Activated naive CD4-positive, alpha-beta T cell treated with anti-CD3 and anti-CD28 coated beads for 36 hours (primary cell): ENCODE measurements at regions not wholly inside any gene's neighbourhood (a gene's known extent, or its start where the extent isn't known, plus 50 kb on each side); places are given as distances from the start of the nearest gene placed in this dataset.

ENCODE experiments used
- CTCF ChIA-PET: fragments of 350-600 bp; sonication (Branson Sonifier 250); formaldehyde crosslinking; loops from one replicate; lab custom pipeline; 2021; ENCODE audit warnings: antibody characterized with exemption; lab: Charles Lee
- DNase-seq: peaks from one replicate; pipeline ENCODE4 v3.0.0-alpha.2; 2020
- H3K27ac Mint-ChIP-seq: one replicate; pipeline ENCODE4 v1.8.0; 2021; ENCODE audit warnings: mild to moderate bottlenecking, mixed read lengths
- H3K27me3 Mint-ChIP-seq: one replicate; pipeline ENCODE4 v1.8.0; 2021; ENCODE audit warnings: low read depth, mixed read lengths
- H3K36me3 Mint-ChIP-seq: one replicate; pipeline ENCODE4 v1.8.0; 2021; ENCODE audit warnings: low read depth, mixed read lengths
- H3K4me1 Mint-ChIP-seq: one replicate; pipeline ENCODE4 v1.8.0; 2021; ENCODE audit warnings: low read depth, mixed read lengths
- H3K4me3 Mint-ChIP-seq: one replicate; pipeline ENCODE4 v1.8.0; 2021; ENCODE audit warnings: mild to moderate bottlenecking, moderate library complexity, mixed read lengths
- H3K9me3 Mint-ChIP-seq: one replicate; pipeline ENCODE4 v1.8.0; 2021; ENCODE audit warnings: mixed read lengths
- intact Hi-C: fragments of 100-400 bp; cut with micrococcal nuclease; formaldehyde crosslinking; loops from one replicate; pipeline ENCODE4 v1.15.1; 2023

DNA sequence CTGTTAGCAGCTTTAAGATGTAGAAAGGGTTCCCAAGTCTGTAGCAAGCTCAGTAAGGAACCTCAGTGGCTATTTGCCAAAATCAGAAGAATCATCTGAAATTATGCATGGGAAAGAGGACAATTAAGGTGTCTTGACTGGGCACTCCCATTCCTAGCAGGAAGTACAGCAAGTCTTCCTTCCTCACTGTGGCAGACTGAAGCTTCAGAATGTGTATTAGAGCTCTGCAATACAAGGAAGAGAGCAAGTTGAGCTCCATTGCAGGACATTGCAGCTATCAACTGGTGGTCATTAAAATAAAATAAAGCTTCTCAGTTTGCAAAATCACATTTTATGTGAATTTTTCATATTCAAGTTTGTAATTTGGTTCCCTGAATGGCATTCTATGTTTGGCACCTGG is 200.5 kb upstream of the CHAC2 start:
- no peaks in the 10 kb centered on the region for H3K9me3 Mint-ChIP-seq
- intact Hi-C loops = no loop called here
- CTCF ChIA-PET = no interaction called here

DNA sequence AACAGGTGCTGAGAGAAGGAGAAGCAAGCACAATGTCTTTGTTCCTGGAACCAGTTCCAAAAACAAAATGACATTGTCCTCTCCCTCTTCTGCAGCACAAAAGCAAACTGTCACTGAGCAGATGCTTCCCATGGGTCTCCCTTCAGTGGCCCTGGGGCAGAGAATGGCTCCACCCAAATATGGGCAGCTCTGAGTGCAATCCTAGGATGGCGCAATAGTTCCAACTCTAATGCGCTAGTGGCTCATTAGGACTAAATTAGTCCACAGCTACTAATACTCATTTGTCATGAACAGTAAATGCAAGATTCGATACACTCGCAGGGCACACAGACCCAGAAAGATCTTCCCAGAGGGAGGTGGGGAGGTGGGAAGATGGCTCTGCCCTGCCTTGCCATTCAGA is 205.2 kb upstream of the CHAC2 start:
- Mint-ChIP-seq H3K4me1 (no peaks in the 10 kb centered on the region), H3K36me3 (no peaks in the 10 kb centered on the region), H3K27me3 (no peaks in the 10 kb centered on the region), H3K27ac (no peak overlapping the region), H3K4me3 (no peak overlapping the region), H3K9me3 (no peaks in the 10 kb centered on the region)
- CTCF ChIA-PET = no interaction called here
- intact Hi-C loops = no loop called here
- DNase-seq = no peak

More for the DNA sequence above, 200.5 kb upstream of the CHAC2 start:
- Mint-ChIP-seq H3K4me3 (no peak overlapping the region), H3K36me3 (no peaks in the 10 kb centered on the region), H3K27ac (no peak overlapping the region), H3K27me3 (no peaks in the 10 kb centered on the region), H3K4me1 (no peaks in the 10 kb centered on the region)
- no peak for DNase-seq

DNA sequence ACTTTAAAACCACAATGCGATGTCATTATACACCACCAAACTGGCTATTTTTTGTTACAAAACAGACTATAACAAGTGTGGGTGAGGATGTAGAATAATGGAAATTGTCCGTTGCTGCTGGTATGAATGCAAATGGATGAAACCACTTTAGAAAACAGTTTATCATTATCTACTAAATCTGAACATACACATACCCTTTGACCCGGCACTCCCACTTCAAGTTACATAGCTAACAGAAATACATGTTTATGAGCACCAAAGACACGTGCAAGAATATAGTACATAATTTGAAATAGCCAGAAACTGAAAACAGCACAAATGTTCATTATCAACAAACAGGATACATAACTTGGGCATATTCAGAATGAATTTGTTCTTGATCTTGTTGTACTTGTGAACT is 206.4 kb upstream of the CHAC2 start:
- intact Hi-C loops = no loop called here
- Mint-ChIP-seq H3K9me3 (peaks cover 3% of the 10 kb centered on the region), H3K27ac (no peak overlapping the region), H3K36me3 (no peaks in the 10 kb centered on the region), H3K4me1 (no peaks in the 10 kb centered on the region), H3K4me3 (no peak overlapping the region), H3K27me3 (peaks cover 2% of the 10 kb centered on the region)
- CTCF ChIA-PET = no interaction called here
- DNase-seq = no peak

DNA sequence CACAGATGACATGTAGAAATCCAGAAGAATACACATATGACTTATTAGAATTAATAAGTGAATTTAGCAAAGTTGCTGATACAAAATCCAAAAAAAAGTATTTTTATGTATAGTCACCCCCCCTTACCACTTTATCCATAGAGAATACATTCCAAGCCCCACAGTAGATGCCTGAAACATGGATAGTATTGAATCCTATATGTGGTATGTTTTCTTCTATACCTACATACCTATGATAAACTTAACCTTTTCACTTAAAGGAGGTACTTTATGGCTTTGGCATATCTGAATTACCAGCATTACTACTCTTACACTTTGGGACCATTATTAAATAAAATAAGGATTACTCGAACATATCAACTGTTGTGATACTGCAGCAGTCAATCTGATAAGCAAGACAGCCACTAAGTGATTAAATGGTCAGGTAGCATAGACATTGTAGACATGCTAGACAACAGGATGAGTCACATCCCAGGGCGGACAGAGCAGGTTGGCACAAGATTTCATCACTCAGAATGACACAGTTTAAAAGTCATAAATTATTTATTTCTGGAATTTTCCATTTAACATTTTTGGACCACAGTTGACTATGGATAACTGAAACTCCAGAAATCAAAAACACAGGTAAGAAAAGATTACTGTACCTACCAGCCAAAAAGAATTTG is 208.2 kb upstream of the CHAC2 start:
- H3K27ac Mint-ChIP-seq = no peak overlapping the region

DNA sequence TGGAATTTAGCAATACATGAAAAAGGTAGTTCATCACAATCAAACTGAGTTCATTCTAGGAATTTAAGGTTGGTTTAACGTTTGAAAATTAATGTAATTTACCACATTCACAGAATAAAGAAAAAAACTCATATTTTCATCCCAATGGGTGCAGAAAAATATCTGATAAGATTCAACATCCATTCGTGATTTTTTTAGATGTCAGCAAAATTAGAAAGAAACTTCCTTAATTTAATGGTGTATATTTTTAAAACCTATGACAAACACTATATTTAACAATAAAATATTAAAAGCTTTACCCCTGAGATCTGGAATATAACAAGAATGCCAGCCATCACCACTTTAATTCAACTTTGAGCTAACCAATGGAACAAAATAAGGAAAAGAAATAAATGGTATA is 208.7 kb upstream of the CHAC2 start:
- no peak overlapping the region for H3K27ac Mint-ChIP-seq
- CTCF ChIA-PET = no interaction called here

More for the DNA sequence above, 208.2 kb upstream of the CHAC2 start:
- Mint-ChIP-seq H3K27me3 (peaks cover 2% of the 10 kb centered on the region), H3K36me3 (no peaks in the 10 kb centered on the region), H3K4me3 (no peak overlapping the region), H3K9me3 (peaks cover 3% of the 10 kb centered on the region), H3K4me1 (no peaks in the 10 kb centered on the region)
- CTCF ChIA-PET = no interaction called here
- DNase-seq = no peak
- intact Hi-C loops = no loop called here

DNA sequence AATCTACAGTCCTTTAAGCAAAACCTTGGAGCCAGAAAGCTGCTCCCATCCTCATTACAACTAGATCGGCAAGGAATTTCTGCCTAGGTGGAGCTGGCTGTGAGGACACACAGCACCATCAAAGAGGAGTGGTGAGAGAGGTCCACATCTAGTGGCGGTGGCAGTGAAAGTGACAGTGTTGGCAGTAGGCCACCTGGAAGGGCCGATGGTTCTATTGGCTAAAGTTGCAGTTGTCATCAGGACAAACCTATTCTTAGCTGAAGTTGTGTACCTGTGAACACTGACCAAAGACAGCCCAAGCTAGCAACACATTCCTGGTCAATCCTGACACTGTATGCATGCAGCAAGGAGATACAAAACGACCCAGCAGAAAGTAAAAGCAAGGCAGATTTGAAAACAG is 218.1 kb upstream of the CHAC2 start:
- no peaks in the 10 kb centered on the region for H3K36me3 Mint-ChIP-seq
- intact Hi-C loops = no loop called here
- DNase-seq = no peak
- no peaks in the 10 kb centered on the region for H3K4me1 Mint-ChIP-seq
- no peak overlapping the region for H3K27ac Mint-ChIP-seq
- H3K4me3 Mint-ChIP-seq = no peak overlapping the region
- H3K27me3 Mint-ChIP-seq = no peaks in the 10 kb centered on the region
- peaks cover 1% of the 10 kb centered on the region for H3K9me3 Mint-ChIP-seq
- CTCF ChIA-PET = no interaction called here

More for the DNA sequence above, 208.7 kb upstream of the CHAC2 start:
- Mint-ChIP-seq H3K4me1 (no peaks in the 10 kb centered on the region), H3K36me3 (no peaks in the 10 kb centered on the region), H3K27me3 (peaks cover 2% of the 10 kb centered on the region), H3K9me3 (peaks cover 3% of the 10 kb centered on the region), H3K4me3 (no peak overlapping the region)
- intact Hi-C loops = no loop called here
- no peak for DNase-seq

DNA sequence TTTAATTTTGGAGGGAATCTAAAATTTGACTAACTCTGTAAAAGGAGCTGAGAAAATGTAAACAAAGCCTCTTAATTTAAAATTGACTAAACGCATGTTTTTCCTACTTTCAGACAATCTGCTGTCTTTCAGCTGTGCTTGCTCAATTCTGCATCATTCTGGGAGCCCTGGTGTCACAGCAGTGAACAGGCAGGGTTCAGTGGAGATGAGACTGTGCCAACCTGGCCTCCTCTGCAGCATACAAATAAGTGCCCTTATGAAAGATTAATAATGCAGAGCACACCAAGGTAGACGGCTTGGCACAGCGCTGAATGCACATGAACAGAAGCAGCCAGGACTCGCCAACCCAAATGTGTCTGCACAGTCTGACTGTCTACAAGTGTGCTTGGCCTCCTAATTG is 222.0 kb upstream of the CHAC2 start:
- no peak overlapping the region for H3K4me3 Mint-ChIP-seq
- H3K27ac Mint-ChIP-seq = no peak overlapping the region
- intact Hi-C loops = no loop called here
- no peaks in the 10 kb centered on the region for H3K4me1 Mint-ChIP-seq
- peaks cover 7% of the 10 kb centered on the region for H3K9me3 Mint-ChIP-seq
- DNase-seq = no peak
- H3K27me3 Mint-ChIP-seq = peaks cover 3% of the 10 kb centered on the region
- H3K36me3 Mint-ChIP-seq = no peaks in the 10 kb centered on the region
- CTCF ChIA-PET = no interaction called here

DNA sequence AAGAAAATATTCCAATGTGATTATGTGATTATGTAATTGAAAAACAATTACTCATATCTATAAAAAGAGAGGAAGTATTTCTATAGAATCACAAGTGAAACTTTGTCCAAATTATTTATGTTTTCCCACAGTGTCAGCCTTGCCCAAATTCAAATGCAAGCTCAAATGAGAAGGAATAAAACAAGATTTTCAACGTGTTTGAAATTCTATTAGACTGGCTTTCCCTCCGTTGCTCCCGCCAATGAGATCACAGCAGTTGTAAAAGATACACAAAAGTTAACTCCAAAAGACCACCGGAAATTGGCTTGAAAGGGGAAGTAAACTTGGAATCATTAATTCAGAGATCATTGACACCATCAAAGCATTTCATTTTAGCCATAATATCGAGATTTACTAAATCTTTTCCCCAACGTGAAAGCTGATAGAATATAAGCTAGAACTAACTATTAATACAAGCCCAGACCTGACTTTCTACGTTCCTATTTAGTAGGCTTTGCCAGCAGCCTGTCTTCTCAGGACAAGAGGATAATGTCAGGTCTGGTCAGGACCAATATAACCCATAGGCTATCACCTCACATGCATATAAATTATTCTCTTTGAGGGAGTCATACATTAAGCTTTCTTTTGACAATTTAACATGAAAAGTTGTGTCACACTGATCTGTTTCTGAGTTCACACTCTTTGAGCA is 222.6 kb upstream of the CHAC2 start:
- DNase-seq = no peak
- Mint-ChIP-seq H3K36me3 (no peaks in the 10 kb centered on the region), H3K27ac (no peak overlapping the region), H3K4me3 (no peak overlapping the region), H3K9me3 (peaks cover 7% of the 10 kb centered on the region), H3K27me3 (peaks cover 3% of the 10 kb centered on the region), H3K4me1 (no peaks in the 10 kb centered on the region)
- CTCF ChIA-PET = no interaction called here
- intact Hi-C loops = no loop called here

DNA sequence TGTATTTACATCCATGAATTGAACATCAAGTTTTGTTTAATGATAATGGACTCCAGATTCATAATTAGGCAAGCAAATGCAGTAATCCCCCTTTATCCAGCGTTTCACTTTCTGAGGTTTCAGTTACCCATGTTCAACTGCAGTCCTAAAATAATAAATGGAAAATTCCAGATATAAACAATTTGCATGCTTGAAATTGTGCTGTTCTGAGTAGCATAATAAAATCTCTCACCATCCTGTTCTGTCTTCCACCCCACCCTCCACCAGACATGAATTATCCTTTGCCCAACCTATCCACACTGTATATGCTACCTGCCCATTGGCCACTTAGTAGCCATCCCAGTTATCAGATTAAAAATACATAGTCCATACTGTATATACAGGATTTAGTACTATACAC is 224.5 kb upstream of the CHAC2 start:
- CTCF ChIA-PET = no interaction called here
- Mint-ChIP-seq H3K36me3 (no peaks in the 10 kb centered on the region), H3K27ac (no peak overlapping the region), H3K4me1 (no peaks in the 10 kb centered on the region), H3K4me3 (no peak overlapping the region), H3K27me3 (peaks cover 3% of the 10 kb centered on the region), H3K9me3 (peaks cover 7% of the 10 kb centered on the region)
- DNase-seq = no peak
- intact Hi-C loops = no loop called here

DNA sequence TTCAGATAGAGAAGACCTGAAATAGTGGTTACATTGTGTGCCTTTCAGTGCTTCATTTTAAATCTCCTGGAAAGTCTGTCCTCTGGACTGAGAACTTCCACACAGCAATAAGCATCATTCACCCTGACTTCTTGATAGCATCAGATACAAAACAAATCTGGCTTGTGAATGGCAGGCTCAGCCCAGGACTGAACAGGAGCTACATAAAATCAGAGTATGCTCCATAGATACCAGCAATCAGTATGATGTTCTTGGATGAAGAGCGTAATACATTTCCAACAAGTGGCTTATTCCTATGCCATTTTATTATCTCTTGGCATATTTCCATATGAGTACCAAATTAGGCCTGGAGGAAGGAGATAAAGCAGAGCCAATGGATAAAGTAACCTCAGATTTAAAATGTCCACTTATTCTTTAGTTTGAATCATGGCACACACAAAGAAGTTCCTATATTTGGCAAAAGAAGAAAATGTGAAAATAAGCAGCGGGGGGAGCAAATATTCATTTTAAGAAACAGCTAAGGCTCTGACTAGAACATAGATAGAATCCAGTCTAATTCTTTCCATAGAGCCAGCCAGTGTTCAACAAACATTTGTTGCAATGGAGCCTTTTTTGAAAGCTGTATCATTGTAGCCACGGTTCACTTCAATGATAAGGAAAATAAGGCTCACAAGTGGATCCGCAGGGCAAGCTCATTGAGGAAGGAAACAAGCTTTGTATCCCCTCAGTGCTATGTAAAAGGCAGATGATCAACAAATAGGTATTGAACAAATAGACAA is 230.8 kb upstream of the CHAC2 start:
- H3K27ac Mint-ChIP-seq = no peak overlapping the region
- DNase-seq = no peak
- H3K9me3 Mint-ChIP-seq = peaks cover 3% of the 10 kb centered on the region
- H3K36me3 Mint-ChIP-seq = no peaks in the 10 kb centered on the region
- CTCF ChIA-PET = interaction anchor here (0.7 kb wide), 1 partner anchor 31 kb away, joined by 3 read pairs; no protein-coding TSS in a partner anchor
- H3K4me3 Mint-ChIP-seq = no peak overlapping the region
- H3K4me1 Mint-ChIP-seq = no peaks in the 10 kb centered on the region
- H3K27me3 Mint-ChIP-seq = peaks cover 2% of the 10 kb centered on the region
- intact Hi-C loops = no loop called here

DNA sequence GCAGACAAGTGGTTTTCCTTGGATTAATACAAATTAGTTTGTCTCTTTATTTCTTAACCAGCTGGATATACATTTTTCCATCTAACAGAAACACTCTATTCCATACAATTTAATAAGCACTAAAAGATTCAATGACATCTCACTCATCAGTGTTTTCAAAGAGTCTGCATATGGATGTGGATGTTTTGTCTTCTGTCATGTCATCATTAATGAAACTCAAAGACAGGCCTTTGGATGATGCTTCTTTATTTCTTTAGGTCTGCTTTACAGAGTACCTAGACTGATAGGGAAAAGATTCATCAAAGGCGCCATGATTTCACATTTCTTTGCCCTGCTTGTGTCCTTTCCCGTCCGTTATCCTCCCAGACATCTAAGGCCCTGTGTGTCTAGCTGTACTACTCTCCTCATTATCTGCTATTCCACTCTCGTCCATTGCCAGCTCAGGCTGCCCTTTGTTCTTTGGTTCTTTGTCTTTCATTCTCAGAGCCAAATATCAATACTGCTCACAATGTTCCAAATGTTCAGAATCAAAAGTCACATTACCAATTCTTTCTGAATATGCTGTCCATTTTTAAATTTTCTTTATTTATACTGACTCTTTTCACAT is 232.3 kb upstream of the CHAC2 start:
- Mint-ChIP-seq H3K27me3 (peaks cover 2% of the 10 kb centered on the region), H3K4me1 (no peaks in the 10 kb centered on the region), H3K36me3 (no peaks in the 10 kb centered on the region), H3K9me3 (no peaks in the 10 kb centered on the region), H3K4me3 (no peak overlapping the region), H3K27ac (no peak overlapping the region)
- DNase-seq = no peak
- intact Hi-C loops = no loop called here
- CTCF ChIA-PET = no interaction called here

DNA sequence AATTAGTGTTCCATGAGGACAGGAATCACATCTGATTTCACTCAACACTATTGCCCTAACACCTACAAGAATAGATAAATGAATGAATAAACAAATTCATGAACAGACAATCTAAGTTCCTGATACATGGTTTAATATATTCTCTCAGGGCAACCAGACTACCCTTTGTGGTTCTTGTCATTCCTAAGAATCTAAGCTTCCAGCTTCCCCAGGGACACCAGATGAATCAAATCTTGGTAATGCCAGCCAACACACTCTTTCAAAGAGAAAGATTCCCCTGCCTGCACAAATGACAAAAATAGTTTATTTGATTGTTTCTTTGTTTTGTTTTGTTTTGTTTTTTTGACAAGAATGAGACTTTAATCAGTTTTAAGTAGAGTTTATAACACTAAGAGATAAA is 237.5 kb upstream of the CHAC2 start:
- DNase-seq = no peak
- H3K27ac Mint-ChIP-seq = no peak overlapping the region
- H3K9me3 Mint-ChIP-seq = peaks cover 8% of the 10 kb centered on the region
- H3K4me3 Mint-ChIP-seq = no peak overlapping the region
- intact Hi-C loops = no loop called here
- H3K4me1 Mint-ChIP-seq = no peaks in the 10 kb centered on the region
- H3K27me3 Mint-ChIP-seq = no peaks in the 10 kb centered on the region
- H3K36me3 Mint-ChIP-seq = no peaks in the 10 kb centered on the region
- CTCF ChIA-PET = no interaction called here
